ENCODE measurements at regions not wholly inside any gene's neighbourhood (a gene's known extent, or its start where the extent isn't known, plus 50 kb on each side); places are given as distances from the start of the nearest gene placed in this dataset.
A peak's percentile ranks its signal among the peaks of the same experiment; 100 is the strongest.
"Not testable (repeated sequence)": the region's sequence is repeated elsewhere in the genome, so short reads cannot be mapped to it uniquely, and the experiment has no call there.

- FAIRE-seq, result no peak
- DNase-seq (ENCODE audit: insufficient read length, low spot score), result no peak
- TF ChIP-seq POLR2A (IDR thresholded peaks at IDR 0.05; ENCODE audit: low read depth, low read length) (no peak), SPI1 (IDR thresholded peaks at IDR 0.05; ENCODE audit: low read depth, low read length) (no peak), POLR2AphosphoS5 (IDR thresholded peaks at IDR 0.05; ENCODE audit: low read depth, low read length) (no peak), TAF1 (IDR thresholded peaks at IDR 0.05; ENCODE audit: low read depth, low read length) (no peak)
These were observed 75.3 kb upstream of the COL8A1 start for GRCh38 chr3:99562990-99563607.

DNA sequence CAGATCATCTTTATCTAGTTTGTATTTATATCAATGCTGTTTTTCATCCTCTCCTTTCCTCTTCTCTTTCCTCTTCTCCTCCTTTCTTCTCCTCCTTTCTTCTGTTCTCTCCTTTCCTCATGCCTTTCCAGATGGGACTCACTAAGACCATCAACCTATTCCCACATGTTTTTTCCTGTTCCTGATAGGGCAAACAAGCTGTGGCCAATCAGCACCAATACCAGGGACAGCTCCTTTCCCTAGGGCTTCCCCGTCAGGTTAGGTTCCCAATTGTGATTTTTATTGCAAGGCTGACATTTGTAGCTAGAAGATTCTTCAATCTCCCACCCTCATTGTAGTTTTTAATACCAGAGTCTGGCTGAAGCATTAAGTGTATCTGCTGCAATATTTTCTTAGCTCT lies 76.3 kb upstream of the COL8A1 start:
- DNase-seq (ENCODE audit: insufficient read length, low spot score) (no peak), FAIRE-seq (no peak)
- TF ChIP-seq TAF1 (IDR thresholded peaks at IDR 0.05; ENCODE audit: low read depth, low read length), result no peak
- TF ChIP-seq POU2F2 (IDR thresholded peaks at IDR 0.05; ENCODE audit: low read depth, low read length), result no peak
- TF ChIP-seq POLR2AphosphoS5 (IDR thresholded peaks at IDR 0.05; ENCODE audit: low read depth, low read length), result no peak
- TF ChIP-seq SPI1 (IDR thresholded peaks at IDR 0.05; ENCODE audit: low read depth, low read length), result no peak
- TF ChIP-seq PAX5 (IDR thresholded peaks at IDR 0.05; ENCODE audit: insufficient read depth, low read length, severe bottlenecking), result no peak
- no peak for TF ChIP-seq POLR2A (IDR thresholded peaks at IDR 0.05; ENCODE audit: low read depth, low read length)

DNA sequence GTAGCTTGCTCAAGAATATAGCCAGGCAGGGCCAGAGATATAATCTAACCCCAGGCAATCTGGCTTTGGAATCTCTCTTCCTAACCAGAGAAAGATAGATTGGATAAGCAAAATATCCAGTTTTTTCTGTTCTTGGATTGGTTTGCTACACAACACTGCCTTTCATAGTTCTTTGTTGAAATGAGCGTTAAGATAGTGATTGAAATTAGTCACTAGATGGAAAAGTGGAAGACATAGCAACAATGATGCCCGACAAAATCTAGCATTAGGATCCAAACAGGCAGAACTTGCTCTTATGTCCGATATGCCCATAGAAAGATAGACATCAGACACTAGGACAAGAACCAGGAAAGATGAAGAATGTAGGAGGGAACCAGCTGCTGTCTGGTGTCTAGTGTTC lies 77.3 kb upstream of the COL8A1 start:
- TF ChIP-seq POLR2AphosphoS5 (IDR thresholded peaks at IDR 0.05; ENCODE audit: low read depth, low read length), result no peak
- TF ChIP-seq POLR2A (IDR thresholded peaks at IDR 0.05; ENCODE audit: low read depth, low read length), result no peak
- TF ChIP-seq POU2F2 (IDR thresholded peaks at IDR 0.05; ENCODE audit: low read depth, low read length), result no peak
- TF ChIP-seq TAF1 (IDR thresholded peaks at IDR 0.05; ENCODE audit: low read depth, low read length), result no peak
- no peak for TF ChIP-seq SPI1 (IDR thresholded peaks at IDR 0.05; ENCODE audit: low read depth, low read length)
- TF ChIP-seq PAX5 (IDR thresholded peaks at IDR 0.05; ENCODE audit: insufficient read depth, low read length, severe bottlenecking), result no peak
- FAIRE-seq, result no peak
- no peak for DNase-seq (ENCODE audit: insufficient read length, low spot score)

- TF ChIP-seq POLR2AphosphoS5 (IDR thresholded peaks at IDR 0.05; ENCODE audit: low read depth, low read length) (no peak), POLR2A (IDR thresholded peaks at IDR 0.05; ENCODE audit: low read depth, low read length) (no peak), TAF1 (IDR thresholded peaks at IDR 0.05; ENCODE audit: low read depth, low read length) (no peak), PAX5 (IDR thresholded peaks at IDR 0.05; ENCODE audit: insufficient read depth, low read length, severe bottlenecking) (no peak), SPI1 (IDR thresholded peaks at IDR 0.05; ENCODE audit: low read depth, low read length) (no peak), POU2F2 (IDR thresholded peaks at IDR 0.05; ENCODE audit: low read depth, low read length) (no peak)
- no peak for DNase-seq (ENCODE audit: insufficient read length, low spot score)
- no peak for FAIRE-seq
These were observed 79.2 kb upstream of the COL8A1 start for GRCh38 chr3:99559196-99559595.

GRCh38 chr3:99555885-99556284 lies 82.5 kb upstream of the COL8A1 start:
- DNase-seq (ENCODE audit: insufficient read length, low spot score); FAIRE-seq: not testable (repeated sequence)

GRCh38 chr3:99551520-99551919 lies 86.9 kb upstream of the COL8A1 start:
- DNase-seq (ENCODE audit: insufficient read length, low spot score), result no peak
- no peak for TF ChIP-seq SPI1 (IDR thresholded peaks at IDR 0.05; ENCODE audit: low read depth, low read length)
- TF ChIP-seq PAX5 (IDR thresholded peaks at IDR 0.05; ENCODE audit: insufficient read depth, low read length, severe bottlenecking), result no peak
- TF ChIP-seq POLR2A (IDR thresholded peaks at IDR 0.05; ENCODE audit: low read depth, low read length), result no peak
- no peak for TF ChIP-seq POU2F2 (IDR thresholded peaks at IDR 0.05; ENCODE audit: low read depth, low read length)
- TF ChIP-seq TAF1 (IDR thresholded peaks at IDR 0.05; ENCODE audit: low read depth, low read length), result no peak
- no peak for TF ChIP-seq POLR2AphosphoS5 (IDR thresholded peaks at IDR 0.05; ENCODE audit: low read depth, low read length)
- no peak for FAIRE-seq

- no peak for FAIRE-seq
- no peak for TF ChIP-seq TAF1 (IDR thresholded peaks at IDR 0.05; ENCODE audit: low read depth, low read length)
- no peak for TF ChIP-seq SPI1 (IDR thresholded peaks at IDR 0.05; ENCODE audit: low read depth, low read length)
- no peak for TF ChIP-seq POLR2AphosphoS5 (IDR thresholded peaks at IDR 0.05; ENCODE audit: low read depth, low read length)
- TF ChIP-seq POLR2A (IDR thresholded peaks at IDR 0.05; ENCODE audit: low read depth, low read length), result no peak
- TF ChIP-seq PAX5 (IDR thresholded peaks at IDR 0.05; ENCODE audit: insufficient read depth, low read length, severe bottlenecking), result no peak
- no peak for TF ChIP-seq POU2F2 (IDR thresholded peaks at IDR 0.05; ENCODE audit: low read depth, low read length)
- DNase-seq (ENCODE audit: insufficient read length, low spot score), result no peak
These were observed 88.3 kb upstream of the COL8A1 start for GRCh38 chr3:99549957-99550603.

DNA sequence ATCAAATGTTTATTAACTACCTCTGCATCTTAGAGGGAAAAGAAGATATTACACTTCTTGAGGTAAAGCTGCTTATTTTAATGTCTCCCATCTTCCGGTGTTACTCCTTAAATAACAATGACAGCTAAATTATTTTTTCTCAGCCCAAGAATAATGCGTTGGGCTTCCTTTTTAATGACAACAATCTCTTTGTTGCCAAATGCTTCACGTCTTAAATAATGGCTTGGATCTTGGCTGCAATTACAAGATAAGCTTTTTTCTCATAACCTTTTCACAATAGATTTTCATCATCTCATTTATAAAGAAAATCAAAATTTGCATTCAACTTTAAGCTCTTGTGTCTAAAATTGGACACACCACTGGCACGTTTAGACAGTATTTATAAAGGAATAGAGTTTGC lies 89.2 kb upstream of the COL8A1 start:
- FAIRE-seq (no peak), DNase-seq (ENCODE audit: insufficient read length, low spot score) (no peak)
- TF ChIP-seq POLR2A (IDR thresholded peaks at IDR 0.05; ENCODE audit: low read depth, low read length) (no peak), TAF1 (IDR thresholded peaks at IDR 0.05; ENCODE audit: low read depth, low read length) (no peak), SPI1 (IDR thresholded peaks at IDR 0.05; ENCODE audit: low read depth, low read length) (no peak), POLR2AphosphoS5 (IDR thresholded peaks at IDR 0.05; ENCODE audit: low read depth, low read length) (no peak), POU2F2 (IDR thresholded peaks at IDR 0.05; ENCODE audit: low read depth, low read length) (no peak), PAX5 (IDR thresholded peaks at IDR 0.05; ENCODE audit: insufficient read depth, low read length, severe bottlenecking) (no peak)

- FAIRE-seq, result no peak
- DNase-seq (ENCODE audit: insufficient read length, low spot score), result no peak
- no peak for TF ChIP-seq TAF1 (IDR thresholded peaks at IDR 0.05; ENCODE audit: low read depth, low read length)
- no peak for TF ChIP-seq PAX5 (IDR thresholded peaks at IDR 0.05; ENCODE audit: insufficient read depth, low read length, severe bottlenecking)
- TF ChIP-seq POLR2A (IDR thresholded peaks at IDR 0.05; ENCODE audit: low read depth, low read length), result no peak
These were observed 89.7 kb upstream of the COL8A1 start for GRCh38 chr3:99548674-99549073.

- FAIRE-seq (peak; percentile 13), DNase-seq (ENCODE audit: insufficient read length, low spot score) (no peak)
- TF ChIP-seq PAX5 (IDR thresholded peaks at IDR 0.05; ENCODE audit: insufficient read depth, low read length, severe bottlenecking), result no peak
- TF ChIP-seq SPI1 (IDR thresholded peaks at IDR 0.05; ENCODE audit: low read depth, low read length), result no peak
- no peak for TF ChIP-seq POLR2AphosphoS5 (IDR thresholded peaks at IDR 0.05; ENCODE audit: low read depth, low read length)
These were observed 92.3 kb upstream of the COL8A1 start for GRCh38 chr3:99545941-99546580.
